ENCODE measurements at regions not wholly inside any gene's neighbourhood (a gene's known extent, or its start where the extent isn't known, plus 50 kb on each side); places are given as distances from the start of the nearest gene placed in this dataset.
"Not testable (repeated sequence)": the region's sequence is repeated elsewhere in the genome, so short reads cannot be mapped to it uniquely, and the experiment has no call there.

DNA sequence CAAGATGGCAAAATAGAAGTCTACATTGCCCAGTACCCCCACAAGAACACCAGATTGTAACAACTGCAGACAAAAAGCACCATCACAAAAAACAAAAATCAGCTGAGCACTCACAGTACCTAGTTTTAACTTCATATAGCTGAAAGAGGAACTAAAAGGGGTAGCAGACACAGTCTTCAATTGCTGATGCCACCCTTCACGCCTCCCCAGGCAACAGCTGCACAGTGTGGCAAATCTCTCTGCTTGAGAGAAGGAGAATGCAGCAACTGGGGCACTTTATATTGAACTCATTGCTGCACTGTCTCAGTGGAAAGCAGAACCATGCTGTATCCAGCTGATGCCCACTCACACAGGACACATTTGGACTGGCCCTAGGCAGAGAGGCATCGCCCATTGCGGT is 2714.5 kb upstream of the PCDH20 start:
- Histone ChIP-seq H3K9me3 (ENCODE audit: control insufficient read depth in 5 of 5, low read length in 5 of 5) (no peaks in the 10 kb centered on the region), H3K36me3 (ENCODE audit: control insufficient read depth in 5 of 5, insufficient read depth in 5 of 5, low read length in 5 of 5) (no peaks in the 10 kb centered on the region), H3K4me3 (ENCODE audit: low read depth in 1 of 5, low read length in 5 of 5) (no peak overlapping the region), H3K27ac (ENCODE audit: low read depth, low read length) (no peak overlapping the region), H3K27me3 (ENCODE audit: control insufficient read depth in 5 of 5, insufficient read depth in 4 of 5, low read length in 5 of 5) (no peaks in the 10 kb centered on the region), H3K9ac (ENCODE audit: low read length in 5 of 5) (no peak overlapping the region), H3K4me1 (ENCODE audit: control insufficient read depth in 5 of 5, insufficient read depth in 5 of 5, low read length in 5 of 5) (peaks cover 0 to 11% (median 9%) of the 10 kb centered on the region in 5 donors)

DNA sequence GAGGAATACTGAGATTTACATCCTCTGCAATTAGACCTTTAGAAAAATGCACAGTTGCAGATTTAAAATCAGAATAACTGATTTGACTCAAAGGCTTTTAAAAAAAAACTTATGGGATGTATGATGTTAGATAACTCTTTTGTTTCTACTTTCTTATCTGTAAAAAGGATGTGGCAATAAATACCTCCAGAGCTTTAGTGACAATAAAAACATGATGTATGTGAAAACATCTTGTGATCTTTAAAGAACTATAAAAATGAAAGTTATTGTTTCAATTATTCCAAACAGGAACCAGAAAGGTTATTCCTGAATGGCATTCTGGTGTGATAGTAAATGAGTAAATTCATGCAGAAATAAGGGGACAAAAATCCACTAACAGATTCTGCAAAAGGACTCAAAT is 2712.2 kb upstream of the PCDH20 start:
- Histone ChIP-seq H3K27me3 (ENCODE audit: control insufficient read depth in 5 of 5, insufficient read depth in 4 of 5, low read length in 5 of 5) (no peaks in the 10 kb centered on the region), H3K9ac (ENCODE audit: low read length in 5 of 5) (no peak overlapping the region), H3K36me3 (ENCODE audit: control insufficient read depth in 5 of 5, insufficient read depth in 5 of 5, low read length in 5 of 5) (no peaks in the 10 kb centered on the region), H3K27ac (ENCODE audit: low read depth, low read length) (no peak overlapping the region), H3K9me3 (ENCODE audit: control insufficient read depth in 5 of 5, low read length in 5 of 5) (no peaks in the 10 kb centered on the region), H3K4me1 (ENCODE audit: control insufficient read depth in 5 of 5, insufficient read depth in 5 of 5, low read length in 5 of 5) (peaks cover 0 to 11% (median 9%) of the 10 kb centered on the region in 5 donors), H3K4me3 (ENCODE audit: low read depth in 1 of 5, low read length in 5 of 5) (no peak overlapping the region)

DNA sequence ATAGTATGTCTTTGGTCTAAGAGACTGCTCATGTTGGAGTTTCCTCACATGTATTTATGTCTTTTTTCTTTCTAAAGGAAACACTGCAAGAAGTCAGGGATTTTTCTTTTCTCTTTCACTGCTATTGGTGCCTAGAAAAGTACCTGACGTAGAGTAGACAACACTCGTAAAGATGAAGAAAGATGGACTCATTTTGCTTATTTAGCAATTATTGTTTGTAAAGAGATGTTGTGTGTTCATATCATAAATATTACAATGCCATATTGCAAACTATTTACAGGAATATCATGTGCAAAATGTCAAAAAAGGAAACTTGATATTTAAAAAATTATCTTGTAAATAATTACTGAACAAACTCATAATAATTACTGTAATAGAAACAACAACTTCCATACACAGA is 2711.5 kb upstream of the PCDH20 start:
- no peak overlapping the region for H3K4me3 ChIP-seq (ENCODE audit: low read depth in 1 of 5, low read length in 5 of 5)
- no peaks in the 10 kb centered on the region for H3K36me3 ChIP-seq (ENCODE audit: control insufficient read depth in 5 of 5, insufficient read depth in 5 of 5, low read length in 5 of 5)
- no peak overlapping the region for H3K9ac ChIP-seq (ENCODE audit: low read length in 5 of 5)
- H3K9me3 ChIP-seq (ENCODE audit: control insufficient read depth in 5 of 5, low read length in 5 of 5), result no peaks in the 10 kb centered on the region
- peaks cover 0 to 11% (median 9%) of the 10 kb centered on the region in 5 donors for H3K4me1 ChIP-seq (ENCODE audit: control insufficient read depth in 5 of 5, insufficient read depth in 5 of 5, low read length in 5 of 5)
- H3K27me3 ChIP-seq (ENCODE audit: control insufficient read depth in 5 of 5, insufficient read depth in 4 of 5, low read length in 5 of 5), result no peaks in the 10 kb centered on the region
- H3K27ac ChIP-seq (ENCODE audit: low read depth, low read length), result no peak overlapping the region

DNA sequence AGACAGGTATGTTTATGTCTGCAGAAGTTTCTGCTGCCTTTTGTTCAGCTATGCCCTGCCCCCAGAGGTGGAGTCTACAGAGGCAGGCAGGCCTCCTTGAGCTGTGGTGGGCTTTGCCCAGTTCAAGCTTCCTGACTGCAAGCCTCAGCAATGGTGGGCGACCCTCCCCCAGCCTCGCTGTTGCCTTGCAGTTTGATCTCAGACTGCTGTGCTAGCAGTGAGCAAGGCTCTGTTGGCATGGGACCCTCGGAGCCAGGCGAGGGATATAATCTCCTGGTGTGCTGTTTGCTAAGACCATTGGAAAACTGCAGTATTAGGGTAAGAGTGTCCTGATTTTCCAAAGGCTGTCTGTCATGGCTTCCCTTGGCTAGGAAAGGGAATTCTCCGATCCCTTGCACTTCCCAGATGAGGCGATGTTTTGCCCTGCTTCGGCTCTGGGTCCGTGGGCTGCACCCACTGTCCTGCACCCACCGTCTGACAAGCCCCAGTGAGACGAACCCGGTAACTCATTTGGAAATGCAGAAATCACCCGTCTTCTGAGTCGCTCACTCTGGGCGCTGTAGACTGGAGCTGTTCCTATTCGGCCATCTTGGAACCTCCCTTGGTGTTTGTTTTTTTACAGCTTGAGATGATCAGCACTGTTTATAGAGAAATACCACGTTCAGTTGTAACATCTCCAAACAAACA is 2705.5 kb upstream of the PCDH20 start:
- not testable (repeated sequence) for H3K4me1 ChIP-seq (ENCODE audit: control insufficient read depth in 5 of 5, insufficient read depth in 5 of 5, low read length in 5 of 5); H3K9me3 ChIP-seq (ENCODE audit: control insufficient read depth in 5 of 5, low read length in 5 of 5); H3K27ac ChIP-seq (ENCODE audit: low read depth, low read length); H3K36me3 ChIP-seq (ENCODE audit: control insufficient read depth in 5 of 5, insufficient read depth in 5 of 5, low read length in 5 of 5); H3K27me3 ChIP-seq (ENCODE audit: control insufficient read depth in 5 of 5, insufficient read depth in 4 of 5, low read length in 5 of 5); H3K9ac ChIP-seq (ENCODE audit: low read length in 5 of 5); H3K4me3 ChIP-seq (ENCODE audit: low read depth in 1 of 5, low read length in 5 of 5)

DNA sequence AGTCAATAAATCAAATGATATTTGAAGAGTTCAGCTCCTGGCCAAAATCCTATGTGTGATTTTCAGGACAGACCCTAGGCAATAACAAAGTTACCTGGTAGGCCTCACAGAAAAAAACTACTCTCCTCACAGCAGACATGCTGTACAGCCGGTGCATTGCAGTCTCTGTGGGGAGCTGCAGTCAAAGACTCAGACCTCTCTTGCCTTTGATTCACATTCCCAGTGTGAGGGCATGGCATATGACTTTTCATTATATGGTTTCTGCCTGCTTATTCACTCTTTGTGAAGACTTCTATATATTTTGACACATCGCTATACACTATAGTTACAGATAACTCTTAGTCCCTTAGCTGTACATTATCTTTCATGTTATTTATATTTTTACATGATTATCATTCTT is 2684.3 kb upstream of the PCDH20 start:
- Histone ChIP-seq H3K27ac (ENCODE audit: low read depth, low read length) (no peak overlapping the region), H3K9me3 (ENCODE audit: control insufficient read depth in 5 of 5, low read length in 5 of 5) (no peaks in the 10 kb centered on the region), H3K36me3 (ENCODE audit: control insufficient read depth in 5 of 5, insufficient read depth in 5 of 5, low read length in 5 of 5) (no peaks in the 10 kb centered on the region), H3K27me3 (ENCODE audit: control insufficient read depth in 5 of 5, insufficient read depth in 4 of 5, low read length in 5 of 5) (no peaks in the 10 kb centered on the region), H3K4me1 (ENCODE audit: control insufficient read depth in 5 of 5, insufficient read depth in 5 of 5, low read length in 5 of 5) (no peaks in the 10 kb centered on the region), H3K9ac (ENCODE audit: low read length in 5 of 5) (no peak overlapping the region), H3K4me3 (ENCODE audit: low read depth in 1 of 5, low read length in 5 of 5) (no peak overlapping the region)

DNA sequence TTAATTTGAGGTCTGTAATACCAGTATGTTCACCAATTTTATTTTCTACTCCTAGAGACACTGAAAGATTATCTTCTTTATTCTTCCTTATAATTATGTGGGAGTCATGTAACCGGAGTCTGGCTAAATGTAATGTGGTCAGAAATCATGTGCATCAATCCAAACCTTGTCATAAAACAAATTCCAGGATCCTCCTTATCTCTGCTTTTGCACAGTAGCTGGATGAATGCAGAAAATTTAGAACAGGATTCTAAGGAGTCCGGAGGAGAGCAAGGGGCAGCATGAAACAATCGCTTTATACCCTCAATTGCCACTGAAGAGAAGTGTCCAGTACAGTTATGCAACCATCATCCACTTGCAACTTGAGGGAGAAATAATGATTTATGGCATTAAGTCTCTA is 2674.7 kb upstream of the PCDH20 start:
- H3K36me3 ChIP-seq (ENCODE audit: control insufficient read depth in 5 of 5, insufficient read depth in 5 of 5, low read length in 5 of 5), result no peaks in the 10 kb centered on the region
- no peak overlapping the region for H3K27ac ChIP-seq (ENCODE audit: low read depth, low read length)
- no peak overlapping the region for H3K9ac ChIP-seq (ENCODE audit: low read length in 5 of 5)
- H3K4me1 ChIP-seq (ENCODE audit: control insufficient read depth in 5 of 5, insufficient read depth in 5 of 5, low read length in 5 of 5), result no peaks in the 10 kb centered on the region
- no peak overlapping the region for H3K4me3 ChIP-seq (ENCODE audit: low read depth in 1 of 5, low read length in 5 of 5)
- no peaks in the 10 kb centered on the region for H3K9me3 ChIP-seq (ENCODE audit: control insufficient read depth in 5 of 5, low read length in 5 of 5)
- no peaks in the 10 kb centered on the region for H3K27me3 ChIP-seq (ENCODE audit: control insufficient read depth in 5 of 5, insufficient read depth in 4 of 5, low read length in 5 of 5)

DNA sequence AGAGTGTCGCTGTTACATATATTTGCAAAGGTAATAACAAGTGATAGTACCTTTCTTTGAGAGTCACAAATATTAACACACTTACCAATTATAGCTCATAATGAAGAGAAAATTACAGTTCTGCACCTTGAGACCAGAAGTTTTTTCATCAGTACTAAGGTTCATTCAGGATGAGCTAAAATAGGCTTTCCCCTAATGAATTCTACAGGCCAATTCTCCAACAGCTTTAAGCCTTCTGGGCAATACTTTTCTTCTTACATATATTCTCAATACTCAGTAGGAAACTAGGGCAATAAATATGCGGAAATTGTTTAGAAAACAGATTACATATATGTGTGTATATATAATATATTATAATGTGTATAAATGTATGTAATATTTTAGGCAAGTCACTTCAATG is 2672.8 kb upstream of the PCDH20 start:
- Histone ChIP-seq H3K9ac (ENCODE audit: low read length in 5 of 5) (no peak overlapping the region), H3K4me1 (ENCODE audit: control insufficient read depth in 5 of 5, insufficient read depth in 5 of 5, low read length in 5 of 5) (no peaks in the 10 kb centered on the region)

DNA sequence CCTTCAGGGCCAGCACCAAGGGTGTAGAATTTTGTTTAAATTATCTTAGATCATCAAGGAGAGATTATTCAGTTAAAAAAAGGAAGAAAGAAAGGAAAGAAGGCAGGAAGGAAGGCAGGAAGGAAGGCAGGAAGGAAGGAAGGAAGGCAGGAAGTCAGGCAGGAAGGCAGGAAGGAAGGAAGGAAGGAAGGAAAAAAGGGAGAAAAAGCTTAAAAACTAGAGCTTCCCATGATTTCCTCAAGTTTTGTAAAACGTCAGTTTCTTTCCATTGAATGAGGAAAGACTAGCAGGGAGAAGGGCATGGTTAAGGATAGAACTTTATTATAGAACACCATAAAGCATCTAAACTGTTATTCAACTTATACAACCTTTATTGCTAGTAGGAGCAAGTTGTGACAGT is 2672.0 kb upstream of the PCDH20 start:
- Histone ChIP-seq H3K4me3 (ENCODE audit: low read depth in 1 of 5, low read length in 5 of 5) (no peak overlapping the region), H3K36me3 (ENCODE audit: control insufficient read depth in 5 of 5, insufficient read depth in 5 of 5, low read length in 5 of 5) (no peaks in the 10 kb centered on the region), H3K4me1 (ENCODE audit: control insufficient read depth in 5 of 5, insufficient read depth in 5 of 5, low read length in 5 of 5) (no peaks in the 10 kb centered on the region), H3K27ac (ENCODE audit: low read depth, low read length) (no peak overlapping the region), H3K27me3 (ENCODE audit: control insufficient read depth in 5 of 5, insufficient read depth in 4 of 5, low read length in 5 of 5) (no peaks in the 10 kb centered on the region), H3K9ac (ENCODE audit: low read length in 5 of 5) (no peak overlapping the region), H3K9me3 (ENCODE audit: control insufficient read depth in 5 of 5, low read length in 5 of 5) (no peaks in the 10 kb centered on the region)

More for the DNA sequence above, 2672.8 kb upstream of the PCDH20 start:
- H3K27ac ChIP-seq (ENCODE audit: low read depth, low read length), result no peak overlapping the region
- no peaks in the 10 kb centered on the region for H3K9me3 ChIP-seq (ENCODE audit: control insufficient read depth in 5 of 5, low read length in 5 of 5)
- H3K4me3 ChIP-seq (ENCODE audit: low read depth in 1 of 5, low read length in 5 of 5), result no peak overlapping the region
- H3K36me3 ChIP-seq (ENCODE audit: control insufficient read depth in 5 of 5, insufficient read depth in 5 of 5, low read length in 5 of 5), result no peaks in the 10 kb centered on the region
- no peaks in the 10 kb centered on the region for H3K27me3 ChIP-seq (ENCODE audit: control insufficient read depth in 5 of 5, insufficient read depth in 4 of 5, low read length in 5 of 5)

DNA sequence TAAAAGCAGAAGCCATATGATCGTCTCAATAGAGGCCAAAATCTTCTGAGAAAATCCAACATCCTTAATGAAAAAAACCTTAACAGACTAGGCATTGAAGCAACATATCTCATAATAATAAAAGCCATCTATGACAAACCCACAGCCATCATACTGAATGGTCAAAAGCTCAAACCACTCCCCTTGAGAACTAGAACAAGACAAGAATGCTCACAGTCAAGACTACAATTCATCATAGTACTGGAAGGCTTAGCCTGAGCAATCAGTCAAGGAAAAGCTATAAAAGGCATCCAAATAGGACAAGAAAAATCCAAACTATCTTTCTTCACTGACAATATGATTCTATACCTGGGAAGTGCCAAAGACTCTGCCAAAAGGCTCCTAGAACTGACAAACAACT is 2668.2 kb upstream of the PCDH20 start:
- no peaks in the 10 kb centered on the region for H3K27me3 ChIP-seq (ENCODE audit: control insufficient read depth in 5 of 5, insufficient read depth in 4 of 5, low read length in 5 of 5)
- H3K36me3 ChIP-seq (ENCODE audit: control insufficient read depth in 5 of 5, insufficient read depth in 5 of 5, low read length in 5 of 5), result no peaks in the 10 kb centered on the region
- no peak overlapping the region for H3K9ac ChIP-seq (ENCODE audit: low read length in 5 of 5)
- no peaks in the 10 kb centered on the region for H3K4me1 ChIP-seq (ENCODE audit: control insufficient read depth in 5 of 5, insufficient read depth in 5 of 5, low read length in 5 of 5)
- H3K9me3 ChIP-seq (ENCODE audit: control insufficient read depth in 5 of 5, low read length in 5 of 5), result no peaks in the 10 kb centered on the region
- no peak overlapping the region for H3K27ac ChIP-seq (ENCODE audit: low read depth, low read length)
- no peak overlapping the region for H3K4me3 ChIP-seq (ENCODE audit: low read depth in 1 of 5, low read length in 5 of 5)

DNA sequence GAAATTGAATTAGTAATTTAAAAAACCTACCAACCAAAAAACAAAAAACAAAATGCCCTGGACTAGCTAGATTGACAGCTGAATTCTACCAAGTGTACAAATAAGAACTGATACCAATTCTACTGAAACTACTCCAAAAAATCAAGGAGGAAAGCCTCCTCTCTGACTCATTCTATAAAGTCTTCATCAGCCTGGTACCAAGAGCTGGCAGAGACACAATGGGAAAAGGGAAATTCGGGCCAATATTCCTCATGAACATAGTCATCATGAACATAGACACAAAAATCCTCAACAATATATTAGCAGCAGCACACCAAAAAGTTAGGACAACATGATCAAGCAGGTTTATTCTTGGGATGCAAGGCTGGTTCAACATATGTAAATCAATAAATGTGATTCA is 2667.7 kb upstream of the PCDH20 start:
- Histone ChIP-seq H3K27me3 (ENCODE audit: control insufficient read depth in 5 of 5, insufficient read depth in 4 of 5, low read length in 5 of 5) (no peaks in the 10 kb centered on the region), H3K9me3 (ENCODE audit: control insufficient read depth in 5 of 5, low read length in 5 of 5) (no peaks in the 10 kb centered on the region), H3K4me3 (ENCODE audit: low read depth in 1 of 5, low read length in 5 of 5) (no peak overlapping the region), H3K4me1 (ENCODE audit: control insufficient read depth in 5 of 5, insufficient read depth in 5 of 5, low read length in 5 of 5) (no peaks in the 10 kb centered on the region), H3K27ac (ENCODE audit: low read depth, low read length) (no peak overlapping the region), H3K36me3 (ENCODE audit: control insufficient read depth in 5 of 5, insufficient read depth in 5 of 5, low read length in 5 of 5) (no peaks in the 10 kb centered on the region), H3K9ac (ENCODE audit: low read length in 5 of 5) (no peak overlapping the region)
